ENCODE measurements at regions not wholly inside any gene's neighbourhood (a gene's known extent, or its start where the extent isn't known, plus 50 kb on each side); places are given as distances from the start of the nearest gene placed in this dataset.

GRCh38 chr6:97958134-97958533, 675.1 kb upstream of the MMS22L start:
- TF ChIP-seq POLR2A (IDR thresholded peaks at IDR 0.05; ENCODE audit: control extremely low read depth in 1 of 2, low read depth in 2 of 2, low read length in 2 of 2), result no peak
- TF ChIP-seq YY1 (IDR thresholded peaks at IDR 0.05; ENCODE audit: low read depth, low read length), result no peak
- no peak for TF ChIP-seq CHD2 (IDR thresholded peaks at IDR 0.05; ENCODE audit: low read length)
- TF ChIP-seq GABPA (IDR thresholded peaks at IDR 0.05; ENCODE audit: borderline replicate concordance, insufficient read depth, low read length), result no peak
- no peak for TF ChIP-seq GTF2F1 (IDR thresholded peaks at IDR 0.05; ENCODE audit: borderline replicate concordance, low read depth, low read length)
- peak in 2 of 3 experiments; percentile 12 to 16; a peak in 1 of 4 replicates for TF ChIP-seq CTCF (IDR thresholded peaks at IDR 0.05; ENCODE audit: control extremely low read depth in 1 of 3, insufficient read depth in 1 of 3, low read depth in 1 of 3, low read length in 3 of 3)
- no peak for TF ChIP-seq SP1 (IDR thresholded peaks at IDR 0.05; ENCODE audit: low read depth, low read length)
- TF ChIP-seq BCL11A (IDR thresholded peaks at IDR 0.05; ENCODE audit: low read depth in 2 of 2, low read length in 2 of 2), result no peak
- TF ChIP-seq CHD7 (IDR thresholded peaks at IDR 0.05; ENCODE audit: insufficient replicate concordance, low read length), result no peak
- TF ChIP-seq TCF12 (IDR thresholded peaks at IDR 0.05; ENCODE audit: low read depth, low read length), result no peak
- no peak for TF ChIP-seq EZH2 (IDR thresholded peaks at IDR 0.05; ENCODE audit: low read depth, low read length, severe bottlenecking)
